Activated CD4-positive, alpha-beta T cell treated with anti-CD3 and anti-CD28 coated beads for 36 hours (primary cell): ENCODE measurements at regions not wholly inside any gene's neighbourhood (a gene's known extent, or its start where the extent isn't known, plus 50 kb on each side); places are given as distances from the start of the nearest gene placed in this dataset.

Source experiments
- ATAC-seq: fragments of 200-7000 bp; cut with Tn5 transposase; one replicate; pipeline ENCODE4 v1.10.0; 2021; ENCODE audit warnings: mild to moderate bottlenecking, moderate library complexity
- CTCF ChIA-PET: fragments of 350-600 bp; sonication (Branson Sonifier 250); formaldehyde crosslinking; loops from one replicate; lab custom pipeline; 2021; ENCODE audit warnings: antibody characterized with exemption; lab: Charles Lee
- POLR2A ChIA-PET: fragments of 350-600 bp; sonication (Branson Sonifier 250); formaldehyde crosslinking; loops from one replicate; lab custom pipeline; 2021; ENCODE audit warnings: antibody characterized with exemption, inconsistent platforms; lab: Charles Lee
- DNase-seq: peaks from one replicate; pipeline ENCODE4 v3.0.0-alpha.2; 2020
- H3K27ac Mint-ChIP-seq: one replicate; pipeline ENCODE4 v1.8.0; 2021; ENCODE audit warnings: mixed read lengths
- H3K27me3 Mint-ChIP-seq: one replicate; pipeline ENCODE4 v1.8.0; 2021; ENCODE audit warnings: mixed read lengths
- H3K36me3 Mint-ChIP-seq: one replicate; pipeline ENCODE4 v1.8.0; 2021; ENCODE audit warnings: low read depth, mixed read lengths
- H3K4me1 Mint-ChIP-seq: one replicate; pipeline ENCODE4 v1.8.0; 2021; ENCODE audit warnings: mixed read lengths
- H3K4me3 Mint-ChIP-seq: one replicate; pipeline ENCODE4 v1.8.0; 2021; ENCODE audit warnings: mild to moderate bottlenecking, moderate library complexity, mixed read lengths
- H3K9me3 Mint-ChIP-seq: one replicate; pipeline ENCODE4 v1.8.0; 2021; ENCODE audit warnings: low read depth, mixed read lengths
- intact Hi-C, 2 experiments: fragments of 100-400 bp; cut with DNase I in 1 of 2; cut with micrococcal nuclease in 1 of 2; formaldehyde crosslinking; loops; one replicate each; pipeline versions ENCODE4 v1.14.2 to v1.15.1; 2022 to 2024; cut with DNase I, micrococcal nuclease

- ChIA-PET CTCF (interaction anchor here (0.7 kb wide), 1 partner anchor 473 kb away, joined by 3 read pairs; no protein-coding TSS in a partner anchor), POLR2A (no interaction called here)
- no peak for ATAC-seq
- H3K36me3 Mint-ChIP-seq, result no peaks in the 10 kb centered on the region
- DNase-seq, result no peak
- H3K4me3 Mint-ChIP-seq, result no peak overlapping the region
- H3K27me3 Mint-ChIP-seq, result peaks cover 18% of the 10 kb centered on the region
- H3K27ac Mint-ChIP-seq, result no peak overlapping the region
- H3K4me1 Mint-ChIP-seq, result no peaks in the 10 kb centered on the region
- intact Hi-C loops, result no loop called here
- H3K9me3 Mint-ChIP-seq, result no peaks in the 10 kb centered on the region
These were observed 63.8 kb upstream of the CASZ1 start for GRCh38 chr1:10860218-10860617.

DNA sequence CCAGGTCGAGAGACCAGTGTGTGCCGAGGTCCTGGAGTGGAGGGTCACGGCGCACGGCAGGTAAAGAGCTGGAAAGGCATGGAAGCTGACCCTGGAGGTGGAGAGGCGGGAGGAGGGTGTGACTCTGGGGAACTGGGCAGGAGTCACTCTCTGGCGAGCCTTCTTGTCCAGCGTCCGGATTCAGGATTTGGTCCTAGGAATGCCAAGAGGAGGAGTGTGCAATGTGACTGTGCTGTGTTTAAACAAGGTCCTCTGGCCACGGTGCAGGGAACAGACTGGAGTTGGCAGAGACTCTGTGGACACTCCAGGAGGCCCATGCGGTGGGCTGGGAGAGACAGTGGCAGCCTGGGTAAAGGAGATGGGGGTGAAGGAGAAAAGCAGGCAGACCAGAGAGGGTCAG lies 64.2 kb upstream of the CASZ1 start:
- Mint-ChIP-seq H3K4me1 (peaks cover under 1% of the 10 kb centered on the region), H3K27me3 (peaks cover 23% of the 10 kb centered on the region), H3K4me3 (no peak overlapping the region), H3K9me3 (no peaks in the 10 kb centered on the region), H3K27ac (no peak overlapping the region), H3K36me3 (no peaks in the 10 kb centered on the region)
- no peak for ATAC-seq
- no peak for DNase-seq
- intact Hi-C loops, result no loop called here
- POLR2A ChIA-PET, result no interaction called here
- CTCF ChIA-PET, result no interaction called here

DNA sequence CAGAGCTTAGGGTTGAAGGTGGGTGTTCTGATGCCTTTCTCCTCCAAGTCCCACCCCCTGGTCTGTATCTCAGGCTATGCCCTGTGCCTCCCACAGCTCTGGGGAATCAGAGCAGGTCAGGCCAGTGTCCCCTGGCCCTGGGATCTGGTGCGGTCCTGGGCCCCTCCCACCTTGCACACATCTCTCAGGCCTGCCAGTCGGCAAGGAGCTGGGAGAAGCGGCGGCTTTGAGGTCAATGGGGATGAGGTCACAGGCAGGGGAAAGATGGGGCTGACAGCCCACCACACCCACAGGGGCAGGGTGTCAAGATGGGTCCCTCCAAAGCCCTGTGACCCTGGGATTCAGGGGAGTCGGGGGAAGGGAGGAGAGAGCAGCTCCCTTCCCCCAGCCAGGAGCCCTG lies 65.4 kb upstream of the CASZ1 start:
- Mint-ChIP-seq H3K27ac (no peak overlapping the region), H3K9me3 (no peaks in the 10 kb centered on the region), H3K4me3 (no peak overlapping the region), H3K36me3 (no peaks in the 10 kb centered on the region), H3K4me1 (peaks cover 6% of the 10 kb centered on the region), H3K27me3 (peaks cover 30% of the 10 kb centered on the region)
- no peak for DNase-seq
- CTCF ChIA-PET, result interaction anchor here (0.5 to 0.6 kb wide), 2 partner anchors 28 to 169 kb away, joined by 3 read pairs; no protein-coding TSS in a partner anchor
- intact Hi-C loops, result no loop called here
- ATAC-seq, result no peak
- POLR2A ChIA-PET, result no interaction called here

- no peak overlapping the region for H3K27ac Mint-ChIP-seq
- CTCF ChIA-PET, result interaction anchor here (0.5 kb wide), 1 partner anchor 170 kb away, joined by 3 read pairs; no protein-coding TSS in a partner anchor
- H3K36me3 Mint-ChIP-seq, result no peaks in the 10 kb centered on the region
- peaks cover 11% of the 10 kb centered on the region for H3K4me1 Mint-ChIP-seq
- no peak for ATAC-seq
- no peaks in the 10 kb centered on the region for H3K9me3 Mint-ChIP-seq
- no peak for DNase-seq
- H3K4me3 Mint-ChIP-seq, result no peak overlapping the region
- POLR2A ChIA-PET, result no interaction called here
- intact Hi-C loops, result no loop called here
- peaks cover 35% of the 10 kb centered on the region for H3K27me3 Mint-ChIP-seq
These were observed 66.4 kb upstream of the CASZ1 start for GRCh38 chr1:10862743-10863335.

- CTCF ChIA-PET, result interaction anchor here (0.7 to 1.0 kb wide), 2 partner anchors 166 to 356 kb away, joined by 3 to 4 read pairs; no protein-coding TSS in a partner anchor
- Mint-ChIP-seq H3K27me3 (peaks cover 42% of the 10 kb centered on the region), H3K4me1 (peaks cover 12% of the 10 kb centered on the region), H3K36me3 (no peaks in the 10 kb centered on the region), H3K4me3 (no peak overlapping the region), H3K9me3 (no peaks in the 10 kb centered on the region), H3K27ac (no peak overlapping the region)
- ATAC-seq (no peak), DNase-seq (no peak)
- intact Hi-C loops, result no loop called here
- POLR2A ChIA-PET, result interaction anchor here (0.6 kb wide), 1 partner anchor 365 kb away, joined by 3 read pairs; no protein-coding TSS in a partner anchor
These were observed 67.4 kb upstream of the CASZ1 start for GRCh38 chr1:10863886-10864285.

DNA sequence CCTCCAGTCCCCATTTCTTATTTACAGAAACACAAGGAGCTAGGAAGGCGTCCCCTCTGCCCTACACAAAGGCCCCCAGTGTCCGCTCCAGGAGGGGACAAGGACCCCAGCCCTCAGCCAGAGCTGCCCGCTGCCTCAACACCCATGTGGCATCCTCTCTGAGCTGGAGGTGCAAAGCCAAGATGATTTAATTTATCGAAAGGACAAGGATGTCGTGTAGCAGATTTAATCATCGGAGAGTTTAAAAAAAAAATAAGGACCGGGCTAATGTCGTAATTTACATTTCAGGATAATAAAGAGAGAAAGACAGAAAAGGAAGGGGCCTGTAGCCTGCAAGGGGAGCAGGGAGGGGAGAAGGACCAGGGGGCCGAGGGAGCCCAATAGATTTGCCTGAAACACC lies 68.3 kb upstream of the CASZ1 start:
- peaks cover 42% of the 10 kb centered on the region for H3K27me3 Mint-ChIP-seq
- ChIA-PET CTCF (interaction anchor here (0.7 to 1.0 kb wide), 4 partner anchors 23 to 357 kb away, joined by 3 to 4 read pairs (median 4); no protein-coding TSS in a partner anchor), POLR2A (no interaction called here)
- no peaks in the 10 kb centered on the region for H3K9me3 Mint-ChIP-seq
- intact Hi-C loops, result loop anchor here in 1 of 2 experiments (5.0 kb wide), 1 partner anchor 352 kb away; no protein-coding TSS in a partner anchor
- peaks cover 12% of the 10 kb centered on the region for H3K4me1 Mint-ChIP-seq
- H3K27ac Mint-ChIP-seq, result no peak overlapping the region
- no peaks in the 10 kb centered on the region for H3K36me3 Mint-ChIP-seq
- no peak overlapping the region for H3K4me3 Mint-ChIP-seq
- no peak for ATAC-seq
- no peak for DNase-seq

DNA sequence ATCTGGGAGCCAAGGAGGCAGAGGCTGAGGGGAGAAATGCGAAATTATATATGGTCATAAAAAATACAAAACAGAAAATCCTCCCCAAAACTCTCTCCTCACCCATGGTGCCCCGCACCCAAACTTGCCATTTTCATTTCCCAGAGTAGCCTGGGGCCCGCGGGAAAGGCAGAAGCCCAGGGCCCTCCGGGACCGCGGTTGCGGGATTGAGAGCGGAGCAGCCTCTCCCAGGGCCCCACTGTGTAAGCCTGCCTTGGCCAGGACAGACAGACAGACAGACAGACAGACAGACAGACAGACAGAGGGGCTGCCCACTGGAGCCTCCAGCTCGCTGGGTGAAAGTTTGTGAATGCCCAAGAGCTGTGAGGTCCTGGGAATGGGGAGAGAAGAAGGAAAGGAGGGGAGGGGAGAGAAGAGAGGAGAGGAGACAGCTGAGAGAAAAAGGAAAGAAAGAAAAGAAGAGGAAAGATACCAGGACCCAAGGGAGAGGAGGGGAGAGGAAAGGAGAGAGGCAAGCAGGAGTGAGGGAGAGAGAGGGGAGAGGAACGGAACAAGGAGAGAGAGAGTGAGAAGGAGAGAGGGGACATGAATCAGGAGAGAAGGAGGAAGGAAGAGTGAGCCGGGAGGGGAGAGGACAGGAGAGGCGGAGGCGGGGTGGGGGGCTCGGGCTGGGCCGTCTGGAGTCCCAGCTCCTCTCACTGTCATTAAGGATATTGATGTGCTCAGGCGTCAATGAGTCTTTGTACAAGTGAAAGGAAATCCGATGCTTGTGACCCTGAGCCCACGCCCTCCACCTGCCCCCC lies 69.3 kb upstream of the CASZ1 start:
- POLR2A ChIA-PET, result interaction anchor here (0.6 kb wide), 1 partner anchor 913 kb away, joined by 6 read pairs; no protein-coding TSS in a partner anchor
- no peak overlapping the region for H3K27ac Mint-ChIP-seq

DNA sequence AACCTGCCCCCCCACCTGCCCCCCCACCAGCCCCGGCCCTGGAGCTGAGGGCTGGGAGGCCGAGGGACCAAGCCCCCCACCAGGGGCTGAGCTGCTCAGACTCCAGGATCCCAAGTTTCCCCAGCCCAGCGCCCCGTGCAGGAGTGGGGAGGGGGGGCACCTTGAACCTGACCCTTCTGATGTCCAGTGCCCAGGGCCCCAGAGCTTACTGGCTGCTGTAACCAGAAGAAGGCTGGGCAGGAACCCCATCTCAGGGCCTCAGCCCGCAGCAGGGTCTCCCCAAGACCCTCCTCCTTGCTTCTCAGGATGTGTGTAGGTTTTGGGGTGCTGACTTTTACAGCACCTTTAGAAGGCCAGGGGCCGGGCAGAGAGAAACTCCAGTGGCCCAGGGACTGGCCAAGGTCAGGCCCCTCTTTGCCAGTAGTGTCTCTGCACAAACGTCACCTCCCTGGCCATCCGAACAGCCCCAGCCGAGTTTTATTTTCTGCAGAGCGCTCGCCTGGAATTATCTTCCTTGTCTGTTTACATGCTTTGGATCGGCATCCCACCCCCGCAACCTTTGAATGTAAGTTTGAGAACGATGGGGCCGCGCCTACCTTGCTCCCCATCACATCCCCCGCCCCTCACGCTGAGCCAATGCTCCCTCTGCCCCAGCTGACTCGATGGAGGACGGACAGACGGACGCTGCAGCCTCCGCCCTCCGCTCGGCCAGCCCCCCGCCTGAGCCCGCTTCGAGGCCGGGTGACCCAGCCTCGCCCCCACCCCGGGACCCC lies 70.1 kb upstream of the CASZ1 start:
- Mint-ChIP-seq H3K4me1 (peaks cover 12% of the 10 kb centered on the region), H3K36me3 (no peaks in the 10 kb centered on the region), H3K27me3 (peaks cover 49% of the 10 kb centered on the region), H3K4me3 (peak overlapping the region; percentile 55), H3K27ac (no peak overlapping the region), H3K9me3 (no peaks in the 10 kb centered on the region)
- DNase-seq (peak; percentile 64), ATAC-seq (peak; percentile 52)
- ChIA-PET CTCF (interaction anchor here (0.9 to 1.8 kb wide), 4 partner anchors 43 to 371 kb away, joined by 3 to 8 read pairs (median 4); no protein-coding TSS in a partner anchor), POLR2A (no interaction called here)
- intact Hi-C loops, result loop anchor here (1.0 to 5.0 kb wide), 6 partner anchors 76 to 436 kb away; partner anchors contain the start of gene CENPS (in 1 of the 2)

More for the DNA sequence above, 69.3 kb upstream of the CASZ1 start:
- no peak for DNase-seq
- intact Hi-C loops, result loop anchor here (2.0 to 5.0 kb wide), 2 partner anchors 353 to 355 kb away; no protein-coding TSS in a partner anchor
- peaks cover 47% of the 10 kb centered on the region for H3K27me3 Mint-ChIP-seq
- no peaks in the 10 kb centered on the region for H3K36me3 Mint-ChIP-seq
- H3K9me3 Mint-ChIP-seq, result no peaks in the 10 kb centered on the region
- CTCF ChIA-PET, result interaction anchor here (0.6 to 1.8 kb wide), 5 partner anchors 21 to 371 kb away, joined by 4 to 8 read pairs (median 5); no protein-coding TSS in a partner anchor
- H3K4me3 Mint-ChIP-seq, result no peak overlapping the region
- ATAC-seq, result no peak
- peaks cover 12% of the 10 kb centered on the region for H3K4me1 Mint-ChIP-seq

GRCh38 chr1:10867138-10867721 lies 70.8 kb upstream of the CASZ1 start:
- DNase-seq, result peak; percentile 77
- Mint-ChIP-seq H3K9me3 (no peaks in the 10 kb centered on the region), H3K27ac (no peak overlapping the region), H3K36me3 (no peaks in the 10 kb centered on the region), H3K4me1 (peaks cover 12% of the 10 kb centered on the region), H3K27me3 (peaks cover 51% of the 10 kb centered on the region), H3K4me3 (peak overlapping the region; percentile 43)
- intact Hi-C loops, result loop anchor here (1.0 to 5.0 kb wide), 6 partner anchors 75 to 437 kb away; partner anchors contain the start of gene CENPS (in 1 of the 2)
- POLR2A ChIA-PET, result no interaction called here
- peak; percentile 84 for ATAC-seq
- CTCF ChIA-PET, result interaction anchor here (0.6 to 1.8 kb wide), 3 partner anchors 20 to 360 kb away, joined by 3 to 8 read pairs (median 6); no protein-coding TSS in a partner anchor

DNA sequence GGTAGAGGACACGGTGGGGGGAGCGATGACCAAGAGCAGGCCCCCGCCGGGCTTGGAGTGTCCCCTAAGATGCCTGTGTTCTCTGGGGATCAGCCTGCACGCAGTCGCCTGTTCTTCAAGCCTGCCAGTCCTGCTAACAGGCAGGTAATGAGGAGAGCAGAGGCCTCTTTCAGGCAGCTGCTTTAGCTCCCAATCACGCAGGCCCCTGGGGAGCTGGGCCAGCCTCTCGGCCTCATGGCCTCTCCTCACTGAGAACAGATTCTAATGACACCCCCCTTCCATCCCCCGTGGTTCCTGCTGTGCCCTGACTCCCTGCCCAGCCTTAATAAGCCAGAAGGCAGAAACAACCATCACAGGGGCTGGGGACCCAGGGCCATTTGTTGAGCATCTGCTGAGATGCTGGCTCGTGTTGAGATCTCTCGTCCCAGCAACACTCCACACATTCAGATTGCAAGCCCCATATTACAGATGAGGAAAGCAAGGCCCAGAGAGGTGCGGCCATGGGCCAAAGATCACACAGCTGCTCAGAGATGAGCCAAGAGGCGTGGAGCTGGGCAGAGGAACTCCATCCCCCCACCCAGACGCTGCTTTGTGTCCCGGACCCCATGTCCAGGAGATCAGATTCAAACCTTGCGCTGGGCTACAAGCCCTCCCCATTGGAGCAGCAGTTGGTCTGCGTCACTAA lies 71.6 kb upstream of the CASZ1 start:
- DNase-seq (no peak), ATAC-seq (no peak)
- ChIA-PET CTCF (interaction anchor here (0.6 kb wide), 1 partner anchor 410 kb away, joined by 3 read pairs; no protein-coding TSS in a partner anchor), POLR2A (no interaction called here)
- peaks cover 12% of the 10 kb centered on the region for H3K4me1 Mint-ChIP-seq
- no peaks in the 10 kb centered on the region for H3K36me3 Mint-ChIP-seq
- intact Hi-C loops, result loop anchor here (1.0 to 5.0 kb wide), 6 partner anchors 74 to 438 kb away; partner anchors contain the start of gene CENPS (in 1 of the 2)
- H3K27ac Mint-ChIP-seq, result no peak overlapping the region
- peaks cover 51% of the 10 kb centered on the region for H3K27me3 Mint-ChIP-seq
- H3K9me3 Mint-ChIP-seq, result no peaks in the 10 kb centered on the region
- no peak overlapping the region for H3K4me3 Mint-ChIP-seq
